SHP77 treated with DMSO at 0.1 percent for 48 hours (cell line): ENCODE measurements at regions not wholly inside any gene's neighbourhood (a gene's known extent, or its start where the extent isn't known, plus 50 kb on each side); places are given as distances from the start of the nearest gene placed in this dataset.
A peak's percentile ranks its signal among the peaks of the same experiment; 100 is the strongest.
"Not testable (repeated sequence)": the region's sequence is repeated elsewhere in the genome, so short reads cannot be mapped to it uniquely, and the experiment has no call there.

Experiments
- DNase-seq: peaks from one replicate; lab custom pipeline; 2025; lab: John Stamatoyannopoulos, UW

DNA sequence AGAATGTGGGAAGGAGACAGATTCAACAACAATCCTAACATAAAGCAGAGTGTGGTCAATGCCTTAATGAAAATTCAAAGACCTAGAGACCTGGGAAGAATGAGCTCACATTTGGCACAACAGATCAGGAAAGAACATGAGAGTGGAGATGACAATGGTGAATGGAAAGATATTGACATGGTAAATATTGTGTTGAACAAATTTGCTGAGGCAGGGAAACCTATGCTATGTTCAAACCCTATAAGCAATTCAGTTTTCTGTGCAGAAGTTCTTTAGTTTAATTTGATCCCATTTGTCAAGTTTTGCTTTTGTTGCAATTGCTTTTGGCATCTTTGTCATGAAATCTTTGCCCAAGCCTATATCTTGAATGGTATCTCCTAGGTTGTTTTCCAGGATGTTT is 199.4 kb upstream of the LRRTM4 start:
- no peak for DNase-seq

DNA sequence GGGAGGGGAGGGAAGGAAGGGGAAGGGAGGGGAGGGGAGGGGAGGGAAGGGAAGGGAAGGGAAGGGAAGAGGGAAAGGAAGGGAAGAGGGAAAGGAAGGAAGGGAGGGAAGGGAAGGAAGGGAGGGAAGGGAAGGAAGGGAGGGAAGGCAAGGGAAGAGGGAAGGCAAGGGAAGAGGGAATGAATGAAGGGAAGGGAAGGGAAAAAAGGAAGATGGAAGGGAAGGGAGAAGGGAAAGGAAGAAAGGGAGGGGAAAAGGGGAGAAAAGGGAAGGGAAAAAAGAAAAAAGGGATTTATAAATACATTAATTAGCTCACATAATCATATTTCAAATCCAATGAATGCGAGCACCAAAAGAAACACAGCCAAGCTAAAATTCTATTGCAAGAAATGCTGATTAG is 202.9 kb upstream of the LRRTM4 start:
- DNase-seq, result no peak

GRCh38 chr2:77734662-77735340 is 212.6 kb upstream of the LRRTM4 start:
- DNase-seq, result not testable (repeated sequence)

DNA sequence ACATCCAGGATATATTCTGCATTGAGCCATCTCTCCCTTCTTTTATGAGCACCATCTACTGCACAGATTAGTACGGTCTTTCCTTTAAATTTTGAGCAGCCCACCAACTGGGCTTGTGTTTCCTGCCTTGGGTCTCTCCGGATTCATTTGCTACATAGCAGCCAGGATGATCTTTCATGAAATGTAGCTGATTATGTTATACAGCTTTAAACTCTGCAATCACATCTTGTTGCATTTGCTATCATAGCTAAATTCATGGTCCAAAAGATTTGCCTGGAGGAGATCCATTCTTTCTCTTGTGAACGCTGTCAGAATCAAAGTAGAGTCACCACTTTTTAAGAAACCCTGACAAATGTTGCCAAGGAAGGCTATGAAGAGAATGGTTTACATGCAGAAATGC is 215.1 kb upstream of the LRRTM4 start:
- no peak for DNase-seq

DNA sequence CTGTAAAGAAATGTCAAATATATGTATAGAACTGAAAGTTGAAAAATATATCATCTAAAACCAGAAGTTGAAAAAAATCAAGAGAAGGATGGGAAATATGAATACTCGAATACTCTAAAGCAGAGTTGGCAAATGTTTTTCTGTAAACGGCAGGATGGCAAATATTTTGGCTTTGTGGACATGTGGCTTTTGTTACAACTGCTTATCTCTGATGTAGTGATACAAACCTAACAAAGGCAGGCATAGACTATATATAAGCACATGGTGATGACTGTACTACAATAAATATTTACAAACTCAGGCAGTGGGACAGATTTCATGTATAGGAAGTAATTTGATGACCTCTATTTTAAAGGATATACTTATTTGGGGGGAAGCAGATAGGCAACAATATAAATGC is 224.6 kb upstream of the LRRTM4 start:
- DNase-seq, result no peak

GRCh38 chr2:77753710-77754345 is 231.7 kb upstream of the LRRTM4 start:
- DNase-seq, result peak; percentile 13

DNA sequence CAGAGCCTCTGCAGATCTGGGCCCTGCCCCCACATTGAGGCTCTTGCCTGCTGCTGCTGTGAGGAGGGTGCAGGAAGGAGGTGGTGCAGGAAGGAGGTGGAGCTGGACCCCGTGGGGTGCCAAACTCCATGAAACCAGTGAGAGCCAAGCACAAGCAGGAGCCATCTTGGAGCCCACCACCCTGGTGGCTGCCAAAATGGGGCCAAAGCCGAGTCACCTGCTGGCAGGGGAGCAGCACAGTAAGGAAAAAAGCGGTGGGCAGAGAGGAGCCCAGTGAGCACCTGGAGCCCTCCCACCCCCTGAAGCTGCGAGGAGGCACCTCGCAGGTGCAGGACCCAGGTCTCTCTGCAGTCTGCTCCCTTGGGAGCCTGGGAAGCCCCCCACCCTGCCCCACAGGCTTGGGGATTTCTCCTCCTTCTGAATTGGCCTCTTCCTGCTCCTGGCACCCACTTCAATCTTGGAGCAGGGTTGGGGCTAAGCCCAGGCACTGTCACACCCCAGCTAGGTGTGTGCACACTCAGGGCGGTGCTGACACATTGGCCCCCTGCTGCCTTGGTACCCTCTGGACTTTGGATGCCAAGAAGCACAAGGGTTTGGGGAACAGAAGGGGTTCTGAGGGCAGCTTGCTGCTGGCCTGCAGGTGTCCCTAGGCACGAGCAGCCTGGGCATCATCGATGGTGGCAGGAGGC is 245.4 kb upstream of the LRRTM4 start:
- no peak for DNase-seq

DNA sequence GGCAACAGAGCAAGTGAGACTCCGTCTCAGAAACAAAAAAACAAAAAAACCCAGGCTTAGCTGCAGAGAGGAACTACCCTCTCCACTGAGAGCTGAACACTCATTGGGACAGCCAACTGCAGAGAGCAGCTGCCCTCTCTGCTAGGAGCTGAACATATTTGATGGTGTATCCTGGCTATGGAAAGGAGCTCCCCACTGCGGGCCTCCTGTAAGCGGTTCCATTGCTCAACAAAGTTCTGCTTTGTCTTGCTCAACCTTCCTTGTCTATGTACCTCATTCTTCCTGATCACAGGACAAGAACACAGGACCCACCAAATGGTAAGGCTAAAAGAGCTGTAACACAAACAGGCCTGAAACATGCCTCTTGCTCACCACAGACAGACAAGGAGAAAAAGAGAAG is 246.3 kb upstream of the LRRTM4 start:
- no peak for DNase-seq

DNA sequence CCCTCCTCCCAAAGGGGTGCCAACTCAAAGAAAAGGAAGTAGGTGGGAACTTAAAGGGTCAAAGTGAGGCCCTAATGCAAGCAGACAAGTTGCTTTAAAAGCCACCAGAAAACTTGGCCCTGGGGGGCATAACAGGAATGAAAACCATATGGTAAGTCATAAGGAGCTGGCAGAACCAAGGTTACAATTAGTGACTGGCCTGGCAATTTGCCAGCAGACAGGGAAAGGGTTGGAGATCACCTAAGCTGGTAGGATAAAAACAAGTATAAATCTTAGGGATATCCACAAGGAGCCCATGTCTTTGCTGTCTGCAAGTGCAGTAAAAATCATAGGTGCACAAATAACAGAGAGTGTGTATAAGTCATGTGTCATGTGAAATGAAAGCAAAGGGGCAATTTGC is 256.7 kb upstream of the LRRTM4 start:
- no peak for DNase-seq

DNA sequence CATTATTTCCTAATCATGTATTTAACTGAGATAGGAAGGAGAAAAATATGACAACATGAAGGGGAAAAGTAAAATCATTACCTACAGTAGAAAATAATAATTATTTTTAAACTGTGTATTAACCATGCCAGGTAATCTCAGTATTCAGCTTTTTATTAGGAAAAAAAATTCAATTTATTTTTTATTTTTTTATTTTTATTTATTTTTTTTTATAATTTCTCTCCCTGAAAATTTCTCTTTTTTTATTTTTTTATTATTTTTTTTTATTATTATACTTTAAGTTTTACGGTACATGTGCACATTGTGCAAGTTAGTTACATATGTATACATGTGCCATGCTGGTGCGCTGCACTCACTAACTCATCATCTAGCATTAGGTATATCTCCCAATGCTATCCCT is 271.3 kb upstream of the LRRTM4 start:
- not testable (repeated sequence) for DNase-seq

DNA sequence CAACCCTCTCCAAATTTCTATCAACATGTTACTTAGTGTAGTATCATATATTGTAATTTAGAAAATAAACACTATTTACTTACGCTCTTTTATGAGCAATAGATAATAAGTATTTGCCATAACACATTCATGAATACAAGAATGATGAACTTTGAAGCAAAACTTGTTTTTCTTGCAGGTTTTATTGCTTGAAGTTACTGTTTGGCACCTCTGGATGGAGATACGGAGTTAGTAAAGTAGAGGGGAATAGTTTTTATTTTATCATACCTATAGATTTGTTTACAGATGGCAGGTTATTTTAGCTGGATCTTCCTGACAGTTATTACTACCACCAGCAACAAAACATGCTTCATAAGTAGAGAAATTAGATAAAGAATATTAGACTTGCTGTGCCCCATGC is 274.2 kb upstream of the LRRTM4 start:
- no peak for DNase-seq

GRCh38 chr2:77797088-77797487 is 274.9 kb upstream of the LRRTM4 start:
- no peak for DNase-seq

DNA sequence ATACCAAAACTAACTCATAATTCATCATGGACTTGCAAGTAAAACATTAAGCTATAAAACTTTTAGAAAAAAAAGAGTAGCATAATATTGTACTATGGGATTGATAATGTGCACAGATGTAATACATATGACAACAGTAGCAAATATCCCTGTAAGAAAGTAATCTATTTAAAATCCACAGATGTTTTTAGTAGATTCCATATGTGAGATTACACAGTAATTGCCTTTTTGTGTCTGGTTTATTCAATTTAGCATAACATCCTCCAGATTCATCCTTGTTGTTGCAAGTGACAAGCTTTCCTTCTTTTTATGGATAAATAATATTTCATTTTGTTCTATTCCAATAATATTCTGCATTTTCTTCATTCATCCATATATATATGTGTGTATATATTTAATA is 278.2 kb upstream of the LRRTM4 start:
- no peak for DNase-seq

DNA sequence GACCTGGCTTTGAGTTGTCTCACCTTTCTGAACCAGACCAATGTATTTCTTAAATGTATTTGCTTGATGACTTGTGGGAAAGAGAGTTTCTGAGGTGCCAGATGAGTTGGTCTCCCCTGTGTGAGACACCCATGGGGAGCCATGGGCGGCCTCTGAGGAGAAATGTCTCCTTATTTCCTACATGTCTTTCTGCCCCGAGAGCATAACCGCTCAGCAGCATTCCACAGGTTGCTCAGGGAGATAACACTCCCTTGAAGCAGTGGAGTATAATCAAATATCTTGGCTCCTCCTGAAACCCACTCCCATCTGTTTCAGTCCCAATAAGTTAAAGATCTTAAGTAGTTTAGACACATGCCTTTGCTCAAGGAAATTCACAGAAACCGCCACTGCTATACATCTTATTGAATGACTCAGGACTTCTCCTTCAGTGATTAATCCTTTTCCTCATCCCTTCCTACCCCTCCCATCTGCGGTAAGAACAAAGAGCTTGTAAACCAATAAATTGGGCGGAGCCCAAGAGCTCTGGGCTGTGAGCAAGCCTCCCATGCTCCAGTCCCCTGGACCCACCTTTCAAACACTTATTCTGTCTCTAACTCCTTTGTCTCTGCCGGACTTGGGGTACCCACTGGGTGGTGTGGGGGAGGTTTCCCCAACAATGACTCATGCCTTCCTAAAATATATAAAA is 285.5 kb upstream of the LRRTM4 start:
- DNase-seq, result no peak

DNA sequence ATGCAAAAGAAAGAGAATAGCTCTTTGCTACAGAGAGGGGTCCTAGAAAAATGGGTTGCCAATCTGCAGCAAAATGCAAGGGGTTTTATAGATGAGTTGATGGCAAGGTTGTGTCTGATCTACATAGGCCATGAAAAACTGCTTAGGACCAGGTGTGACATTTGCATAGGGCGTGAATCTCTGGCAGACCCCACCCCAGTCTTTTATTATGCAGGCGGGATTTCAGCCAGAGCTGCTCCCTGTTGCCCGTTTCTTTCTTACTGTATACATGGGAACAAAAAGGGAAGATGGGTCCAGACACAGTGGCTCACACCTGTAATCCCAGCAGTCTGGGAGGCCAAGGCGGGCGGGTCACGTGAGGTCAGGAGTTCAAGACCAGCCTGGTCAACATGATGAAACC is 286.4 kb upstream of the LRRTM4 start:
- no peak for DNase-seq

DNA sequence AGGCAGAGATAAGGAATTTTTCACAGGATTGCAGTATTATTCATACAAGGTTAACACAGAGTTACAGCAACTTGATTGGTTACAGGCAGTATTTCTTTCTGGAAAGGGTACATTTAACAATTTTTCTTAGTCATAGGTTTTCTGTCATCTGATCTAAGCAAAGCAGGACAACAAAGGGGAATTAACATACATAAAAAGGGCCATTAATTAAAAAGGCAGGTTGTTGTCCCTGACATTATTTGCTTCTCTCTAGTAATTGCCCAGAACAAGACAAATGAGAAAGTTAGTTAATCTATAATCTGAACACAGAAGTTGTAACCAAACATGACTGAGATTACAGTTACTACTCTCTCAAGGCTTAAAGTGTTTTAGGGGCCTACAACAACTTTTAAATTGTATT is 291.4 kb upstream of the LRRTM4 start:
- no peak for DNase-seq

DNA sequence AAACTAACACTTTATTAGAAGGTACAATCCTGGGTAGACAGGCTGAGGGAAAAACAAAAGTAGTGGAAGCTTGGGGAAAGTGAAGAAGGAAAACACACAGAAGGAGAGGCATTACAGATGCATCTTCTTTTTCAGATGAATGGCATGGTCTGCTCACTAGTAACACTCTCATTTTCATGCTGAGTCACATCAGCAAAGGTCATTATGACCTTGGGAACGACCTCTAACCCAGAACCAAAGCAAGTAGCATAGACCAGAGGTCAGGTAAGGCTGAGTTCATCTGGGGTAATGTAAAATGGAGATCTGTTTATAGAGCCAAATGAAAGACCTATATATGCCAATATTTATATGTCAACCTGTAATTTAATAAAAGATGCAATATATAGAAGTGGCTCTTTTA is 294.4 kb upstream of the LRRTM4 start:
- no peak for DNase-seq

- DNase-seq, result no peak
Observed at GRCh38 chr2:77818186-77818585, 296.0 kb upstream of the LRRTM4 start.

DNA sequence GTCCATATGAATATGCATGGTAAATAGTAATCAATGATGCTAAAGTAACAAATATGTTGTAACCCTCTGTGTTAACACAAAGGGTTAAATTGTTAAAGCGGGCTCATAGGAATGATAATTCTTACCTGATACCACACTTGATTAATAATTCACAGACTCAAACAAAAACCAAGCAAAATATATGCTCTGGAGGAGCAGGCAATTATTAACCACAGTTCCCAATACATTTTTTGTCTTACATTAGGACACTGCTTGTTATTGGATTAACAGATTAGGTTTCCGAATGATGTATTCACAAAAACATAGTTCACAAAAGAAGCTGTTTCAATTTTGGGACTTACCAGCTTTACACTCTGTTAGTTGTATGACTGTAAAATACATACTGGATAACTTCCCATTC is 300.9 kb upstream of the LRRTM4 start:
- no peak for DNase-seq

- DNase-seq, result no peak
Observed at GRCh38 chr2:77831060-77831459, 308.9 kb upstream of the LRRTM4 start.

- DNase-seq, result no peak
Observed at GRCh38 chr2:77831471-77831870, 309.3 kb upstream of the LRRTM4 start.

DNA sequence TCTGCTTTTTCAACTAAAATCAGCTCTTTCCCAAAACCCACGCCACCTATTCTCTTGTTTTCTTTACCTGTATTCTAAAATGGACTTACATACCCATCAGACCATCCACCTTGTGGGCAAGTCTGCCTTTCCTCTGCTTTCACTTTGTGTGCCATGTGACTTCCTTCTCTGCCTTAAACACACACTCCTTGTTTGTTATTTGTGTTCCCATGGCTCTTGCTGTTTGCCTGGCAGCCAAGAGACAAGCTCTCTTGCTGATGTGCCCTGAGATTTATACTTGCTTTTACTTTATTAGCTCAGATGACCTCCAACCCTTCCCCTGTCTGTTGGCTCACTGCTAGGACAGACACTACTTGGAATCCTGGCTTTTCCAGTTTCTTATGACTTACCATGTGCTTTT is 309.7 kb upstream of the LRRTM4 start:
- no peak for DNase-seq
